Ovary (tissue), 7 donors: ENCODE measurements at regions not wholly inside any gene's neighbourhood (a gene's known extent, or its start where the extent isn't known, plus 50 kb on each side); places are given as distances from the start of the nearest gene placed in this dataset.

ENCODE experiments used
- DNase-seq, 5 donors: peaks; one replicate each; pipeline ENCODE4 v3.0.0-alpha.2; 2019 to 2020
- H3K27ac ChIP-seq, 2 donors: fragments of 200-600 bp; one replicate each; pipeline versions ENCODE4 v1.5.1 to v1.8.0; 2019 to 2022
- H3K27me3 ChIP-seq: fragments of 200-600 bp; one replicate; pipeline ENCODE4 v1.8.0; 2022
- H3K36me3 ChIP-seq: fragments of 200-600 bp; sonication (generic); one replicate; pipeline ENCODE4 v1.5.1; 2019
- H3K4me1 ChIP-seq: one replicate; pipeline ENCODE4 v1.8.1; 2013; ENCODE audit warnings: mild to moderate bottlenecking, moderate library complexity; ENCODE audit not compliant: insufficient read depth
- H3K4me3 ChIP-seq: fragments of 200-600 bp; sonication (generic); one replicate; pipeline ENCODE4 v1.5.1; 2017
- H3K9me3 ChIP-seq, 2 donors: fragments of 200-600 bp in 1 of 2; sonication (generic) in 1 of 2; one replicate each; pipeline versions ENCODE4 v1.5.1 to v1.8.1; 2013 to 2019; ENCODE audit warnings: mild to moderate bottlenecking in 1 of 2, moderate library complexity in 1 of 2
- CTCF ChIP-seq, 3 donors: fragments of 450-650 bp in 2 of 3; fragments of 200-600 bp in 1 of 3; IDR thresholded peaks; one replicate each; pipeline versions ENCODE4 v1.5.1 to v1.8.0; 2016 to 2022; ENCODE audit warnings: antibody characterized with exemption in 3 of 3, mild to moderate bottlenecking in 1 of 3
- EP300 ChIP-seq: sonication (generic); formaldehyde crosslinking; IDR thresholded peaks from one replicate; pipeline ENCODE4 v1.6.1; 2017; ENCODE audit warnings: antibody characterized with exemption
- POLR2A ChIP-seq: fragments of 450-650 bp; IDR thresholded peaks from one replicate; pipeline ENCODE4 v1.6.1; 2017; ENCODE audit warnings: antibody characterized with exemption, mild to moderate bottlenecking, moderate library complexity
- WGBS, 3 donors: extraction: QIAGEN DNeasy Blood & Tissue Kit in 1 of 3; methylation state at CpG; one replicate each; pipeline versions ENCODE4 v1.1.5 to v1.1.7; 2013 to 2017; 5-methylcytosine and 5-hydroxymethylcytosine counted together
- intact Hi-C, 4 donors: fragments of 100-400 bp; cut with DNase I; formaldehyde crosslinking; loops; one replicate each; pipeline versions ENCODE4 v1.11.0 to v1.15.1; 2022 to 2023
- donor health status: DM: no; HTN: no; CAD: no; lungs with moderate emphysema.
- donor health status: DM: no; HTN: no; CAD: no.
- donor health status: Bipolar disorder and iron deficiency.
- donor health status: DM: no; HTN: no; CAD: no.
- donor health status: DM: yes; HTN: yes; CAD: no.

GRCh38 chr10:44192435-44192834, 192.5 kb downstream of the CXCL12 start:
- TF ChIP-seq EP300 = no peak
- TF ChIP-seq POLR2A = no peak
- TF ChIP-seq CTCF (IDR thresholded peaks at IDR 0.05) = no peak
- Histone ChIP-seq H3K36me3 (no peaks in the 10 kb centered on the region), H3K27ac (no peak overlapping the region), H3K4me3 (no peak overlapping the region), H3K27me3 (no peaks in the 10 kb centered on the region), H3K9me3 (no peaks in the 10 kb centered on the region), H3K4me1 (peaks cover 3% of the 10 kb centered on the region)
- no peak for DNase-seq
- 82 to 96% (median 87%) methylated on average over 6 of the region's 6 CpGs for WGBS, 3 donors
- intact Hi-C loops = no loop called here

- no peaks in the 10 kb centered on the region for H3K36me3 ChIP-seq
- H3K9me3 ChIP-seq = no peaks in the 10 kb centered on the region
- no peak overlapping the region for H3K4me3 ChIP-seq
- no peak overlapping the region for H3K27ac ChIP-seq
- H3K4me1 ChIP-seq = peaks cover 7% of the 10 kb centered on the region
- no peak for TF ChIP-seq CTCF (IDR thresholded peaks at IDR 0.05)
- TF ChIP-seq EP300 = no peak
- TF ChIP-seq POLR2A = no peak
- intact Hi-C loops = no loop called here
- H3K27me3 ChIP-seq = no peaks in the 10 kb centered on the region
- no peak for DNase-seq
These were observed 194.4 kb downstream of the CXCL12 start for GRCh38 chr10:44190541-44190940.

GRCh38 chr10:44186821-44187220, 198.1 kb downstream of the CXCL12 start:
- intact Hi-C loops = no loop called here
- Histone ChIP-seq H3K27me3 (no peaks in the 10 kb centered on the region), H3K4me1 (peaks cover 5% of the 10 kb centered on the region), H3K9me3 (no peaks in the 10 kb centered on the region), H3K27ac (no peak overlapping the region), H3K36me3 (no peaks in the 10 kb centered on the region), H3K4me3 (no peak overlapping the region)
- DNase-seq = no peak
- WGBS, 3 donors = 61 to 96% (median 65%) methylated on average over 1 of the region's 1 CpG
- TF ChIP-seq POLR2A (no peak), CTCF (IDR thresholded peaks at IDR 0.05) (no peak), EP300 (no peak)

- WGBS, 3 donors = 0 to 17% (median 1%) methylated on average over 2 of the region's 2 CpGs
- peaks cover 5% of the 10 kb centered on the region for H3K4me1 ChIP-seq
- intact Hi-C loops = no loop called here
- no peak for TF ChIP-seq EP300
- no peak for TF ChIP-seq CTCF (IDR thresholded peaks at IDR 0.05)
- no peak for TF ChIP-seq POLR2A
- no peak overlapping the region for H3K27ac ChIP-seq
- H3K9me3 ChIP-seq = no peaks in the 10 kb centered on the region
- no peaks in the 10 kb centered on the region for H3K27me3 ChIP-seq
- H3K4me3 ChIP-seq = no peak overlapping the region
- DNase-seq = no peak
- H3K36me3 ChIP-seq = no peaks in the 10 kb centered on the region
These were observed 198.7 kb downstream of the CXCL12 start for GRCh38 chr10:44186150-44186549.

GRCh38 chr10:44185315-44185666, 199.6 kb downstream of the CXCL12 start:
- TF ChIP-seq CTCF (IDR thresholded peaks at IDR 0.05) (no peak), POLR2A (no peak), EP300 (no peak)
- Histone ChIP-seq H3K36me3 (no peaks in the 10 kb centered on the region), H3K27me3 (no peaks in the 10 kb centered on the region), H3K27ac (no peak overlapping the region), H3K9me3 (no peaks in the 10 kb centered on the region), H3K4me1 (peaks cover 5% of the 10 kb centered on the region), H3K4me3 (no peak overlapping the region)
- intact Hi-C loops = no loop called here
- 69 to 82% (median 74%) methylated on average over 6 of the region's 6 CpGs for WGBS, 3 donors
- DNase-seq = no peak
